ENCODE measurements at regions not wholly inside any gene's neighbourhood (a gene's known extent, or its start where the extent isn't known, plus 50 kb on each side); places are given as distances from the start of the nearest gene placed in this dataset.

GRCh38 chr7:26609532-26609931 is 254.9 kb downstream of the SKAP2 start:
- H3K9me3 Mint-ChIP-seq (ENCODE audit: unreplicated experiment), result no peaks in the 10 kb centered on the region
- H3K27me3 Mint-ChIP-seq (ENCODE audit: unreplicated experiment), result peaks cover 7% of the 10 kb centered on the region
- no peak overlapping the region for H3K27ac Mint-ChIP-seq (ENCODE audit: unreplicated experiment)
- H3K36me3 Mint-ChIP-seq (ENCODE audit: low read depth, unreplicated experiment), result no peaks in the 10 kb centered on the region
- no peaks in the 10 kb centered on the region for H3K4me1 Mint-ChIP-seq (ENCODE audit: unreplicated experiment)
- no peak overlapping the region for H3K4me3 Mint-ChIP-seq (ENCODE audit: unreplicated experiment)
- DNase-seq (ENCODE audit: low spot score), result no peak
- TF ChIP-seq, protein P1, sequence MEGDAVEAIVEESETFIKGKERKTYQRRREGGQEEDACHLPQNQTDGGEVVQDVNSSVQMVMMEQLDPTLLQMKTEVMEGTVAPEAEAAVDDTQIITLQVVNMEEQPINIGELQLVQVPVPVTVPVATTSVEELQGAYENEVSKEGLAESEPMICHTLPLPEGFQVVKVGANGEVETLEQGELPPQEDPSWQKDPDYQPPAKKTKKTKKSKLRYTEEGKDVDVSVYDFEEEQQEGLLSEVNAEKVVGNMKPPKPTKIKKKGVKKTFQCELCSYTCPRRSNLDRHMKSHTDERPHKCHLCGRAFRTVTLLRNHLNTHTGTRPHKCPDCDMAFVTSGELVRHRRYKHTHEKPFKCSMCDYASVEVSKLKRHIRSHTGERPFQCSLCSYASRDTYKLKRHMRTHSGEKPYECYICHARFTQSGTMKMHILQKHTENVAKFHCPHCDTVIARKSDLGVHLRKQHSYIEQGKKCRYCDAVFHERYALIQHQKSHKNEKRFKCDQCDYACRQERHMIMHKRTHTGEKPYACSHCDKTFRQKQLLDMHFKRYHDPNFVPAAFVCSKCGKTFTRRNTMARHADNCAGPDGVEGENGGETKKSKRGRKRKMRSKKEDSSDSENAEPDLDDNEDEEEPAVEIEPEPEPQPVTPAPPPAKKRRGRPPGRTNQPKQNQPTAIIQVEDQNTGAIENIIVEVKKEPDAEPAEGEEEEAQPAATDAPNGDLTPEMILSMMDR (IDR thresholded peaks at IDR 0.05; ENCODE audit: unreplicated experiment), result no peak

DNA sequence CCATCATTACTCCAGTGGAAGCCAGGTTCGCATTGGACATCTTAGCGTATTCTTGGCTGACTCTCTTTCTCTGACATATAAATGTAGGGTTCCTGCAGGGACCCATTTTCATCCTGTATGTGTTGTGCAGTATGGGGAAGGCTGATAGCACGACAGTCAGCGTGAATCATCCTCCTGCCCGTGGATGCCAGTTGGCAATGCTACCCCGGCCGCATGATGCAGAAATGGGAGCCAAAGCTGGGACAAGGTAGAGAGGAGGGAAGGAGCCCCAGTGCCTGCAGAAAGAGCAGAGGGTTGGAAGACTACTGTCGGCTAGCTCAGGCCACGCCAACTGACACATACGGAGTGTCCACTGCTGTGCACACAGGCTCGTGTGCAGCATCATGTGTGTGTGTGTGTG is 251.6 kb downstream of the SKAP2 start:
- Mint-ChIP-seq H3K4me1 (ENCODE audit: unreplicated experiment) (no peaks in the 10 kb centered on the region), H3K27ac (ENCODE audit: unreplicated experiment) (no peak overlapping the region), H3K27me3 (ENCODE audit: unreplicated experiment) (peaks cover 10% of the 10 kb centered on the region), H3K9me3 (ENCODE audit: unreplicated experiment) (no peaks in the 10 kb centered on the region), H3K36me3 (ENCODE audit: low read depth, unreplicated experiment) (no peaks in the 10 kb centered on the region), H3K4me3 (ENCODE audit: unreplicated experiment) (no peak overlapping the region)
- TF ChIP-seq, protein P1 (IDR thresholded peaks at IDR 0.05; ENCODE audit: unreplicated experiment), result no peak
- no peak for DNase-seq (ENCODE audit: low spot score)

DNA sequence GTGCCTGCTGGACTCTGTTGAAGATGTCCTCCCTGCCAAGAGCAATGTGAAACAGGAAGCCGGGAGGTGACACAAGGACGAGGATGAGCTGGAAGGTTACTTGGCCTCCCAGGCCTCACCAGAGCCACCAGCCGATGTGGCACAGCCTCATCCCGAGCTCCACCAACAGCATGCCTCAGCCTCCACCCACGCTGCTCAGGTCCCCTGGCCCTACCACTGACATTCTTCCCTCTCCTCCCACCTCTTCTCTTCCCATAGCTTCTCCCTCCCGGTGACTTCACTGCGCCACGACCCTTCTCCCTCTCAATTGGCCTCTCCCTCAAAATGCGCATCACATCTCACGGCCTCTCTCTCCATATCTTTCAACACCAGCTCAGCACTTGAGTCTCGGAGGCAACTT is 249.9 kb downstream of the SKAP2 start:
- no peak for DNase-seq (ENCODE audit: low spot score)
- Mint-ChIP-seq H3K36me3 (ENCODE audit: low read depth, unreplicated experiment) (no peaks in the 10 kb centered on the region), H3K4me1 (ENCODE audit: unreplicated experiment) (no peaks in the 10 kb centered on the region), H3K4me3 (ENCODE audit: unreplicated experiment) (no peak overlapping the region), H3K27ac (ENCODE audit: unreplicated experiment) (no peak overlapping the region), H3K9me3 (ENCODE audit: unreplicated experiment) (no peaks in the 10 kb centered on the region), H3K27me3 (ENCODE audit: unreplicated experiment) (peaks cover 8% of the 10 kb centered on the region)
- TF ChIP-seq, protein P1 (IDR thresholded peaks at IDR 0.05; ENCODE audit: unreplicated experiment), result no peak

GRCh38 chr7:26616235-26616634 is 248.2 kb downstream of the SKAP2 start:
- Mint-ChIP-seq H3K9me3 (ENCODE audit: unreplicated experiment) (no peaks in the 10 kb centered on the region), H3K27ac (ENCODE audit: unreplicated experiment) (no peak overlapping the region), H3K4me3 (ENCODE audit: unreplicated experiment) (no peak overlapping the region), H3K27me3 (ENCODE audit: unreplicated experiment) (peaks cover 8% of the 10 kb centered on the region), H3K4me1 (ENCODE audit: unreplicated experiment) (no peaks in the 10 kb centered on the region), H3K36me3 (ENCODE audit: low read depth, unreplicated experiment) (no peaks in the 10 kb centered on the region)
- no peak for DNase-seq (ENCODE audit: low spot score)
- TF ChIP-seq, protein P1 (IDR thresholded peaks at IDR 0.05; ENCODE audit: unreplicated experiment), result no peak

DNA sequence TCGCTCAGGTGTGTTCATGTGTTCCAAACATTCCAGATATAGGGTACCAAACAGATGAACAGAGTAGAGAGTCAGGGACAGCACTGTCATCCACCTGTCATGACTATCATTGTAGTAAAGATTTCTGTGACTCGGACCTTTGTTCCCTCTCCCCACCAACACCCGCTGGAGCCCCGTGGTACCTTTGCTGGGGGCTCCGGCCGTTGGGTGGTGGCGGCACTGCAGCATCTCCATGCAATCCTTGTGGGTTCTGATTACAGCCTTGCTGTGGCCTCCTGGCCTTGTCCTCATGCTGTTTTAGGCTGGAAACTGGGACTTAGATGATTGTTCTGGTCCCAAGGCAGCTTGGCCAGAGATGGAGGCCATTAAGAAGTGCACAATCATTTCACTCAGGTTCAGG is 247.3 kb downstream of the SKAP2 start:
- H3K27me3 Mint-ChIP-seq (ENCODE audit: unreplicated experiment), result peaks cover 8% of the 10 kb centered on the region
- H3K9me3 Mint-ChIP-seq (ENCODE audit: unreplicated experiment), result no peaks in the 10 kb centered on the region
- TF ChIP-seq, protein P1 (IDR thresholded peaks at IDR 0.05; ENCODE audit: unreplicated experiment), result no peak
- H3K4me1 Mint-ChIP-seq (ENCODE audit: unreplicated experiment), result no peaks in the 10 kb centered on the region
- H3K36me3 Mint-ChIP-seq (ENCODE audit: low read depth, unreplicated experiment), result no peaks in the 10 kb centered on the region
- no peak for DNase-seq (ENCODE audit: low spot score)
- no peak overlapping the region for H3K4me3 Mint-ChIP-seq (ENCODE audit: unreplicated experiment)
- H3K27ac Mint-ChIP-seq (ENCODE audit: unreplicated experiment), result no peak overlapping the region

Measured in endothelial cell (in vitro differentiated cells).